HUDEP-2 (cell line): ENCODE measurements at regions not wholly inside any gene's neighbourhood (a gene's known extent, or its start where the extent isn't known, plus 50 kb on each side); places are given as distances from the start of the nearest gene placed in this dataset.
"Not testable (repeated sequence)": the region's sequence is repeated elsewhere in the genome, so short reads cannot be mapped to it uniquely, and the experiment has no call there.

Experiments used
- DNase-seq, 76 experiments: peaks; one replicate each; lab custom pipeline; 2025; ENCODE audit not compliant: unreplicated experiment in 76 of 76; lab: John Stamatoyannopoulos, UW

DNA sequence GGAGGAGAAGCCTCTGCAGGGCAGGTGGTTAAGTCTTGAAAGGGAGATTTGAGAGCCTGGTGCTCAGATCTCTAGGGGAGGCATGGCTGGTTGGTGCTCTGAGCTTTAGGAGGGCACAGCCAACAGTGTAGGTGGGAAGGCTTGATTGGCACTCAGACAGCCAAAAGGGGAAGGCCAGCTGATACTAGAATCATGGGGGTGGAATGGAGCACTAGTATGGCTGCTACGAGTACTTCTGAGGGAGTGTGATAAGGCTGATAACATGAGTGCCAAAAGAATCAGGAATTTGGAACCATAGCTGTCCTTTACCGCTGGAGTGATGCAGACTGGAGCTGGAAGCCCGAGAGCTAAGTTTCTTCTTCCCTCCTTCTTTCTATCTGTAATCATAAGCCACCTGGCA is 184.6 kb upstream of the TBC1D5 start:
- no peak for DNase-seq

DNA sequence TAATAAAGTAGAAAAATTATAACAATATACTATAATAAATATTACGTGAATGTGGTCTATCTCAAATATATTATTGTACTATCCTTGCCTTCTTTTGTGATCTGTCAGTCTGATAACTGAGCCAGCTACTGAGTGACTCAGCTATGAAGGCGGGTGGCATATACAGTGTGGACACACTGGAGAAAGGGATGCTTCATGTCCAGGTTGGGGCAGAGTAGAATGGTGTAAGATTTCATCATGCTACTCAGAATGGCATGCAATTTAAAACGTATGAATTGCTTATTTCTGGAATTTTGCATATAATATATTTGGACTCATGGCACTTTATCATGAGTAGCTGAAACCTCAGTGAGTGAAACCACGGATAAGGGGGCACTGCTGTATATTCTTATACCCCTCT is 172.9 kb upstream of the TBC1D5 start:
- DNase-seq, result no peak

DNA sequence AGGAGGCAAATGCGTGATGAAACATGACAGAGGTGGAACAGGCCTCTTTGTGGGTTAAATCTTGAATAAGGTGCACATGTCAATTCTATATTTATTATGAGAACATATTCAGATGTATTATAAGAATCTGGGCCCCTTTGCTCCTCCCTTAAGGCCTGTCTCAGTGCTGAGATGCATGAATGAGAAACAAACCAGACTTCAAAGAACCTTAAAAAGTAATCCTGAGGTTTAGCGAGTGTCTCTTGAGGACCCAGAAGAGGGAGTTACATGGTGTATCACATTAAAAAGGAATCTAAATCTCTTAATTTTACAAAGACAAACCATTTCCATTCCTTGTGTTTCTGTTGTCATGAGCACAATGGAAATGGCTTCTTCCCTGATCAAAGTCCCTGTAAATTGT is 170.9 kb upstream of the TBC1D5 start:
- no peak for DNase-seq

DNA sequence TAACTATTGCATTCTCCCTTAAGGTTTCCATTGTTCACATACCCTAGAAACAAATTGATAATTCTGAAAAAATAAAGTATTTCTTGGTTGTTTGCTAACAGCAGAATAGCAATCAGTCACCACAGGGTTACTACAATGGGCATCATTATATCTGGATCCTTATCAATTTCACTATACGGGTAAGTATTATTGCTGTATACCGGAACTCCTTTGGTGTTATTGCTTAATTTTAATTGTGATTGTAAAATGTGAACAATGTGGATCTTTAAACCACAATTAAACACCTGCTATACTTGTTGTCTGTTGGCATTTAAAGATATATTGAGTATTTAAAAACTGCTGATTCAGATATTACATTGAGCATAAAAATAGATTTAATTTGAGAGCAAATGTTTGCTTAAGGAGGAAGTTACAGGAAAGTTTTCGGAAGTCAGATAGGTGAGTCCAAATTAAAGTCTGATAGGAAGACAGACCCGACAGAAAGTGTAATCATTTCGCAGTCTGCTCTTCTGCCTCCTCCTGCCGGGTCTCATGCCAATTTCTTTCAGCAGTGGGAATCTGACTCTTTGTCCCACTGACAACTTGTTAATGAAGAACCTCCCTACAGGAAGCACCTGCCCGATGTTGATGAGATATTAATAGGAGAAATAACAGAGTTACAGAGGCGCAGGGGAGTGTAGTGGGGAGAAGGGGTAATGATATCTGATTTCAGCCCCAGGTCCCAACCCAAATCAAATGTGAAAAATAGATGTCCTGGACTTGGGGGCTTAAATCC is 169.7 kb upstream of the TBC1D5 start:
- DNase-seq, result no peak

DNA sequence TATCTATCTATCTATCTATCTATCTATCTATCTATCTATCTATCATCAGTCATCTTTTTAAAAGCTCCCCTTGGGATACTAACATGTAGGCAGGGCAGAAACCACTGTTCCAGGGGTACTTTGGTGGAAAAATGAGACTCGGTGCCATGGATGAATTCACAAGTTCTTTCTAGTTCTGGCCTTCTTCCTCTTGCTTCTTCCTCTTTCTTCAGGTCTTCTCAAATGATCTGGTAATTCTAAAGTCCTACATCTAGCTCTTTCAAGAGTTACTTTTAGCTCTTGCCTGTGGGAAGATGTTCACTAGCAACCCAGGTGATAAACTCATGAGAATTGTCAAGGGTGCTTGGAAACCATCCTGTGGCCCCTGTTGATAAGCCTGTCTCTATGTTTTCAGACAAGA is 168.5 kb upstream of the TBC1D5 start:
- no peak for DNase-seq

DNA sequence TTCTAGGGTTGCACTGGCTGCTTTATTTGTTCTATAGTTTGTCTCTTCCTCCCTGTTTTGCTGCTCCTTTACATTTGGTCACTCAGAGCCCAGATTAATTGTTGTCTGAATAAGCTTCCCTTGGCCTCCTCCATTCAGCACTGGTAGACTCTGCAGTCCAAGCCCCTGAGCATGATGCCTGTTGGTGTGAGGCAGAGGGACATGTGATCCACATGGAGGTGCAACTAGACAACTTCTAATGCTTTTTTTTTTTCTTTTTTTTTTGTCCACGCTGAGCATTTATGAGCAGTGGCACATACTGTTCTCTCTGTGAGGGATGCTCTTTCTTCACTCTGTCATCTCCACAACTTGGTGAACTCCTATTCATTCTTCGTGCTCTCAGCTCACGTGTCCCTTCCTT is 167.3 kb upstream of the TBC1D5 start:
- no peak for DNase-seq

DNA sequence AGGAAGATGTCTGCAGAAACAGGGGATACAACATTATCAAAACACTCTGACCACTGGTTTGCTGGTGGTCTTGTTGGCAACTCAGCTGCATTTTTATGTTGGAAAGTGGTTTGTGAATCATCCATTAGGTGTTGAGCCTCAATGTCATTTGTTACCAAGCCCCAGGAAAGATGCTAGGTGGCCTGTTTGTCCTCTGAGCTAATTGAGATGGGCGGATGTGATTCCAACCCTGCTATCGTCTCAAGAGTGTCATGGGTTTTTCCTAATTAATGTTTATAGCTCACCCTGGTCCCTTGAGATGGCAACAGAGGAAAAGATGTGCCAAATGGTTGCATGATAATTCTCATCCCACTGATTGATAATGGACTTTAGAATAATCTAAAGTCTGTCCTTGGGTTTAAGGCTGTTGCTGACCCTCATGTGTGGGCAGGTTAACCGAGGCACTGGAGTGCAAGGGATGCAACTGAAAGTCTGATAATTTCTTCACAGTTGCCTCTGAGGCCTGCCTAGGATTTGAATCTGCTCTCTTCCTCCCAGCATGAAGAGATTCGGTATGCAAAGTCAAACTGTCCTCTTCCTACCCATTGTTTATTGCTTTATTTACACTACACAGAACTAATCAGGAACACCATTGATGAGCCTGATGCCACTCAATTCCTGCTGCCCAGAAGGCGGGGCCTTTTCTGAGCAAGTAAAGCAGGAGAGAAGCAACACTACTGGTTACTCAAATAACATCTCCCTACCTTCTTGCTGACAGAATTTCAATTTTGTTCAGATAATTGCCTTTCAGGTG is 166.2 kb upstream of the TBC1D5 start:
- no peak for DNase-seq

DNA sequence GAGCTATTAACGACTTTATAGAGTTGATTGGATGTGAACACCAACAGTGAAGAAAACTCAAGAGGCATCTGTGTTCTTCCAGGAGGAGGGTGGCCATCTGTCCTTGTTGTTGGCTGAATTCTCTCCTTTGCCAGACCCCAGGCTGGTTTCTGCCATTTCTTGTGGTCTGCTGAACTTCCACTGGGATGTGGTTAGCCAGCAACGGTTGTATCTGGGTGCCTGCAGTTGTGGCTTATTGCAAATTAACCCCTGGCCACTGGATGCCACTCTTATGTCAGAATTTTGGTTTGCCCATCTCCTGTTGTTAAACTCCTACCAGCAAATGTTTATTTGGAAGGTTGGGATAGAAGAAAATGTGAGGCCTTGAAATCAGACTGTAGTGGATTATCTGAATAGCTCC is 163.6 kb upstream of the TBC1D5 start:
- DNase-seq, result no peak

DNA sequence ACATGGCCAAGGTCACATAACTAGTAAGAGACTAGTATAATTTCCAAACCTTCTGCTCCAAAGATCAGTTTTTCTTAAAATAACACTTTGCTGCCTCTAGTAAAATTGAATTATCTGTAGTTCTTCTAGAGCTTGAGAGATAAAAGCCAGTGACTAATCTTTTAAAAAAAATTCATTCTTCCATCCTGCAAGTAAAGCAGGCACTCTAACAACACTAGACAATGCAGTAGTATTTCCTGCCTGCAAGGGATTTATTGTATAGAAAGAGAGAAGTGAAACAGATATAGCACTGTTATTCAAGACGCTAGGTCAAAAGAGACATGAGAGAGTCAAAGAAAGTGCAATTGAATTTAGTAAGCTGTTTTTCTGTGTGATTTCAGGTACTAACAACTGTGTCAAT is 159.5 kb upstream of the TBC1D5 start:
- no peak for DNase-seq

DNA sequence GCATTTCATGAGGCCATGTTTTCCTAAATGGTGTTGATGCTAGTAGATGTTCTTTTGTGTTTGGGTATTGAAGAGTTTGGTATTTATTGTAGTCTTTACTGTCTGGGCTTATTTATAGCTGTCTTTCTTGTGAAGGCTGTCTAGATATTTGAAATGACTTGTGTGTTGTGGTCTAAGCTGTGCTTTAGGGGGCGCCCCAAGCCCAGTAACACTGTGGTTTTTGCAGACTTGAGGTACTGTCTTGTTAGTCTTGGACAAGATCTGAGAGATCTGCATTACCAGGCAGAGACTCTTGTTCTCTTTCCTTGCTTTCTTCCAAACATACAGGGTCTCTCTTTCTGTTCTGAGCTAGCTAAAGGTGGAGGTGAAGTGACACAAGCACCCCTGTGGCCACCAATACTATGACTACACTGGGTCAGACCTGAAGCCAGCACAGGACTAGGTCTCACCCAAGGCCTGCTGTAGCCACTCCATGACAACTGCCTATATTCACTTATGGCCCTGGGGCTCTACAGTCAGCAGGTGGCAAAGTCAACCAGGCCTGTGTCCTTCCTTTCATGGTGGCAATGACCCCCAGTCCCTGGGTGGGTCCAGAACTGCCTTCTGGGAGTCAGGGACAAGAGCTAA is 152.1 kb upstream of the TBC1D5 start:
- peak in 36 of 76 experiments; percentile 0 to 67 (median 24) for DNase-seq

DNA sequence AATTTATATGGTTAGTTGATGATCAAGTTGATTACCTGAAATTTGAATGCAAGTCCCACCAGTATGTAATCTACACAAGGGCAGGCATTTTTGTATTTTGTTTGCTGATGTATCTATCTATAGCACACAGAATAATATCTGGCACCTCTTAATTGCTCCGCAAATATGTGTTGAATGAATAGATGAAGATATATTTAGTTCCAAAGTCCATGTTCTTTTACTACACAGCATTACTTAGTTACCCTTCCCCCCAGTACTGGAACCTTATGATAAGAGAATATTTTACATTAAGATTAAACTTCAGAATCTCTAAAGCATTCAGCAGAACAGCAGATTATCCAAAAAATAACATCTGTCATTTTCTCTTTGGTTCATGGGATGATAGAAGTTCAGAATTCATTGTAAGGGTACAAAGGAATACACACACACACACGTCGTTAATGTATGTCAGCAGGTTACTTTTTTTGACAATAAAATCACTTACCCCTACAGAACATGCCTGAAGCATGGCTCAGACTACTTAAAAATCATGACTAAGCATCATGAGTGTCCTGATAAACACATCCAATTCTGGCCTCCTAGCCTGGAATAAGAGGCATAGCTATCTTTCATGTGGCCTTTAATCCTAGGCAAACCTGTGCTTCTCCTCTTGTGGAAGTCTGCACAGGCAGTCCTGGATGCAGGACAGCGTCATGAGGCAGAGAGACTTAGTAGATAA is 148.9 kb upstream of the TBC1D5 start:
- DNase-seq, result no peak

DNA sequence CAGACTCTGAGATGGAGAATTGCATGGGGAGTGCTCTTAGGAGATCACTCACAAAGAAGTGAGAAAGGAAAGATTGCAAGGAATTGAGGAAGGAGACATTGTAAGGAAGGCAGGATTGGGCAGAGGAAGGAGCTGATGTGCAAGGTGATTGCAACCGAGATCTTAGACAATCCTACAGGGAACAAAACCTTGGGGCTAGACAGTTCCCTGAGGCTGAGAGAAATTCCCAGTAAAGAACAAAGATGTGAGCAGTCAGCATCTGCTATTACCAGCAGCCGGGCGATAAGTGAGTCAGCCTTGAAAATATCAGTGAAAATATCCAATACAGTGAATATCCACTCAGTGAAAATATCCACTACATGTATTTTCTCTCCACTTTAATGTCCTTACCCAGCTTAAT is 143.6 kb upstream of the TBC1D5 start:
- no peak for DNase-seq

DNA sequence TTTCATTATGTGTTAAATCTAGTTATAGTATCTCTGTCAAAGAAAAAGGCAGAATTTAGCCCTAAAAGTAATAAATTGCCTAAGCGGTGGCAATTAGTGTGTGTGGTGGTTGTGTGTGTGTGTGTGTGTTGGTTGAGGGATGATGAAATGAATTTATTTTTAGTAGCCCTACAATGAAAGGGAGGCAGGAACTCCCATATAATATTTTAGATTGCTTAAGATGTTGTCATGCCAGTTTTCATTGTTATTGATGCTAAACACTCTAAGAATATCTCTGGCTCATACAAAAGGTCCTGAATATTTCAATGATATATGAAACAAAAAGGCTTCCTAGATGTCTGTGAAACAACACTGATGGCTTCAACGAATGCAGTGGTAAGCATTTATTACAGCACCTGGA is 140.6 kb upstream of the TBC1D5 start:
- no peak for DNase-seq

DNA sequence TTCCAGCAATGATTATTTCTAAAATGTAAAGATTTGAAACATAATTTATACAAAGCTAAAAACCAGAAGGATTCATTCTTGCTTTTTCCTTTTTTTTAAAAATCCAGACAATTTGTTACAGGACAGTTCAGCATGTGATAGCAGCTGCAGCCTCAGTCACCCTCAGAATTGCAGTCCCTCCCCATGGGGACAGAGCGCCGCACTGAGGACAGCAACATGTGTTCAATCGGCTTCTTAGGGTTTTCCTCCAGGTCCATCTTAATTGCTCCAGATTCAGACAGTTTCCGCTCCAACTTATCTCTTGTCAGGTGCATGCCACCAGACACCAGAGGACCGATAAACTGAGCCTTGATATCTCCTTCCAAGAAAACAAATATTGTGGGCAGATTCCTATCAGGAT is 134.9 kb upstream of the TBC1D5 start:
- DNase-seq, result no peak

DNA sequence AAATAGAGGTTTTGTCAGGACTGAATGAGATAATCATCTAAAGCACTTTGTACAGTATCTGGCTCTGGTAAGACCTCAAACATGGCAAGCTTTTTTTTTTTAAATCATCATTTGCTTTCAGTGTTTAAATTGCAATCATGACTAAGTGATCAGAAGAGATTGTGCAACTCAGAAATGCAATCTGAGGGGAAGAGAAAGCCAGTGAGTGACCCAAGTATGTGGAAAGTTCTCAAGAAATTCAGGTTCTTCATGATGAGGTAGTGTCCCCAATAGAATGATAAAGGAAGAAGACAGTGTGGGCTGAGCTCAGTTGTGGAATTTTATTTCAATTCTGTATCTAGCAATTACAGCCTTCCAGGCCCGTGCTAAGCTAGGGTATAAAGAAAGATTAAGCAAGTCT is 132.2 kb upstream of the TBC1D5 start:
- no peak for DNase-seq

DNA sequence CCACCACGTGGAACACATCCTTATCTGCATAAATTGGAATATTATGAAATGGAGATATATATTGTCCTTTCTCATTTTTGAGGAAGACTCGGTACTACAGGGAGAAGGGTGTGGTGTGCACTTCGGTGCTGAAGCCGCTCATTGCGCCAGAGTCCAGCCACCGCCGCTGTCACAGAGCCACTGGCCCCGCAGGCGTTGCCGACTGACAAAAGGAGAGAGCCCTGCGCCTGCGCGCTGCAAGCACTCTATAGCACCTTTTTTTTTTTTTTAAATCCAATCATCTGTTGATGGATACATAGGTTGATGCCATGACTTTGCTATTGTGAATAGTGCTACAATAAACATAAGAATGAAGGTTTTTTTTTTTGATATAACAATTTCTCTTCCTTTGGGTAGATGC is 130.0 kb upstream of the TBC1D5 start:
- DNase-seq, result no peak

DNA sequence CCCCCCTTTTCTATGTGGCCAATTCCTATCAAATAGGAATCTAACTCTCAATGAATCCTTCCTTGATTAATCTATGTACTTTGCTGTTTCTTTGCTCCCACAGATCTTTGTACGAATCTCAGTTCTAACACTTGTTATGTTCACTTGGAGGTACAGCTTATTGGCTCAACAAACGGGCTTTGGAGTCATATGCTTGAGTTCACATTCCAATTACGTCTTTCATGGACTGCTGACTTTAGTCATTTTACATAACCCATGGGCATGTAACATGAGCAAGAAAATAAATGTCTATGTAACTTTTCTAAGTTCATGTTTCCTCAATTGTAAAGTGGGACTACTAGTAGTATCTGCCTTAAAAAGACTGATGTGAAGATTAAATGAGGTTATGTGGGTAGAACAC is 123.2 kb upstream of the TBC1D5 start:
- DNase-seq, result no peak

DNA sequence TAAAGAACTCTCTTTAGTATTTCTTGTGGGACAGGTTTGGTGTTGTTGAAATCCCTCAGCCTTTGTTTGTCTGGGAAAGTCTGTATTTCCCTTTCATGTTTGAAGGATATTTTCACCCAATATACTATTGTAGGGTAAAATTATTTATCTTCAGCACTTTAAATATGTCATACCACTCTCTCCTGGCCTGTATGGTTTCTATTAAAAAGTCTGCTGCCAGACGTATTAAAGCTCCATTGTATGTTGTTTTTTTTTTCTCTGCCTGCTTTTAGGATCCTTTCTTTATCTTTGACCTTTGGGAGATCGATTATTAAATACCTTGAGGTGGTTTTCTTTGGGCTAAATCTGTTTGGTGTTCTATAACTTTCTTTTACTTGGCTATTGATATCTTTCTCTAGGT is 119.0 kb upstream of the TBC1D5 start:
- DNase-seq, result no peak

DNA sequence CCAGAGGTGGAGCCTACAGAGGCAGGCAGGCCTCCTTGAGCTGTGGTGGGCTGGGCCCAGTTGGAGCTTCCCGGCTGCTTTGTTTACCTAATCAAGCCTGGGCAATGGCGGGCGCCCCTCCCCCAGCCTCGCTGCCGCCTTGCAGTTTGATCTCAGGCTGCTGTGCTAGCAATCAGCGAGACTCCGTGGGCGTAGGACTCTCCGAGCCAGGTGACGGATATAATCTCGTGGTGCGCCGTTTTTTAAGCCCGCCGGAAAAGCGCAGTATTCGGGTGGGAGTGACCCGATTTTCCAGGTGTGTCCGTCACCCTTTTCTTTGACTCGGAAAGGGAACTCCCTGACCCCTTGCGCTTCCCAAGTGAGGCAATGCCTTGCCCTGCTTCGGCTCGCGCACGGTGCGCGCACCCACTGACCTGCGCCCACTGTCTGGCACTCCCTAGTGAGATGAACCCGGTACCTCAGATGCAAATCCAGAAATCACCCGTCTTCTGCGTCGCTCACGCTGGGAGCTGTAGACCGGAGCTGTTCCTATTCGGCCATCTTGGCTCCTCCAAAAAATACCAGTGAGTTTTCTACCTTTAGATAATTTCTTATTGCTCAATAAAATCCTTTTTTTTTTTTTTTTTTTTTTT is 118.5 kb upstream of the TBC1D5 start:
- DNase-seq, result not testable (repeated sequence)

DNA sequence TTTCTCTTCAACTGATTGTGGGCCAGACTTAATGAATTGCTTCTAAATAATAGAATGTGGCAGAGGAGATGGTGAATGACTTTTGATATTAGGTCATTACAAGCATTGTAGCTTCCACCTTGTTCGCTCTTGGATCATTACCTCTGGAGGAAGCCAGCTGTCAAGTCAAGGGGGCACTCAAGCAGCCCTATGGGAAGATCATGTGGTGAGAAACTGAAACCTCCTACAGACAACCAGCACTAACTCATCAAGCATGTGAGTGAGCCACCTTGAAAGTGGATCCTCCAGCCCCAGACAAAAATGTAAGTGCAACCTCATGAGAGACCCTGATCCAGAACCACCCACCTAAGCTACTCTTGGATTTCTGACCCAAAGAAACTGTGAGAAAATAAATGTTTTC is 109.8 kb upstream of the TBC1D5 start:
- DNase-seq, result no peak

DNA sequence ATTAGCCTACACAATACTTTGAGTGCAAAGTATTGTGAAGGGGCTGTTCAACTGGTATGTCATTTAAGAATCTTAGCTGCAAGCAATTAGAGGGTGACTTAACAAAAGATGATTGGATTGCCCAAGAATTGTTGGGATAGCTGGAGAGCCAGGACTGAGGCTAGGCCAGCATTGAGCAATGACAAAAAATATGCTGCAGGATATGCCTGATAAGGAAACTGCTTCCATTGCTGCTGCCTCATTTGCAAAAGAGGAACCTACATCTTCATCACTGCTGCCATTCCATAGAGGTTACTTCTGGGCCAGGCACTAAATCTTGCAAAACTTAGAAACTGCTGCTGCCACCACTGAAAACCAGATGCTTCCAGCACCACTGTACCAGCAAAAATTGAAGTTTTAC is 108.0 kb upstream of the TBC1D5 start:
- no peak for DNase-seq
